Liver (tissue), 3 donors: ENCODE measurements at regions not wholly inside any gene's neighbourhood (a gene's known extent, or its start where the extent isn't known, plus 50 kb on each side); places are given as distances from the start of the nearest gene placed in this dataset.

Experiments used
- GABPA ChIP-seq, 2 donors: IDR thresholded peaks in 1 of 2; conservative IDR thresholded peaks in 1 of 2; 2 replicates each; pipeline ENCODE4 v1.6.1; 2016; ENCODE audit warnings: antibody characterized with exemption in 2 of 2, mild to moderate bottlenecking in 1 of 2, moderate library complexity in 1 of 2
- SP1 ChIP-seq: IDR thresholded peaks from 2 replicates; pipeline ENCODE4 v1.6.1; 2018; ENCODE audit warnings: antibody characterized with exemption, mild to moderate bottlenecking
- TAF1 ChIP-seq: conservative IDR thresholded peaks from 2 replicates; pipeline ENCODE4 v1.6.1; 2016; ENCODE audit warnings: antibody characterized with exemption, mild to moderate bottlenecking
- YY1 ChIP-seq: IDR thresholded peaks from 2 replicates; pipeline ENCODE4 v1.6.1; 2016; ENCODE audit warnings: antibody characterized with exemption, mild to moderate bottlenecking
- TF ChIP-seq, protein P1 (sequence below): fragments of 150-350 bp; IDR thresholded peaks from 2 replicates; pipeline ENCODE4 v1.5.1; 2017; ENCODE audit warnings: improper control_type of control experiment, low read depth, low read length; ENCODE audit not compliant: missing input control
- donor health status: healthy.
- donor health status: healthy.

DNA sequence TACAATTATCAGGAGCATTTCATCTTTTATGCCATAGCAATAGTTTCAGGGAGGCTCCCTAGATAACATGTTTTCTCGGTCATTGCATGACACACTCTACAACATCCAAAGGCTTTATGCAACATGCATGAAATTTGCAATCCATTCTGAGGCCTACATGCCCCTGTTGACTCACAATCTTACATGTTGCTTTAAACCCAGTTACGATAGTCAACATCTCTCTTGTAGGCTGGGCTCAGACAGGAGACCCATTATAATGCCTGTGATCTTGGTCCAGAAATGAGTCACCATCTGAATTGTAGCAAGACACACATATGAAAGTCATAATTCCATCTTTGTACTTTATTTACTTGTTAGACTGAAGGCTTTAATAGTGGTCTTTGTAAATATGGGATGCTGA is 1050.3 kb upstream of the AMELY start:
- TF ChIP-seq GABPA (IDR thresholded peaks at IDR 0.05 in 1 of 2, conservative IDR thresholded peaks at IDR 0.05 in 1 of 2) (no peak), SP1 (no peak), YY1 (no peak), TAF1 (no peak)
- TF ChIP-seq, protein P1, sequence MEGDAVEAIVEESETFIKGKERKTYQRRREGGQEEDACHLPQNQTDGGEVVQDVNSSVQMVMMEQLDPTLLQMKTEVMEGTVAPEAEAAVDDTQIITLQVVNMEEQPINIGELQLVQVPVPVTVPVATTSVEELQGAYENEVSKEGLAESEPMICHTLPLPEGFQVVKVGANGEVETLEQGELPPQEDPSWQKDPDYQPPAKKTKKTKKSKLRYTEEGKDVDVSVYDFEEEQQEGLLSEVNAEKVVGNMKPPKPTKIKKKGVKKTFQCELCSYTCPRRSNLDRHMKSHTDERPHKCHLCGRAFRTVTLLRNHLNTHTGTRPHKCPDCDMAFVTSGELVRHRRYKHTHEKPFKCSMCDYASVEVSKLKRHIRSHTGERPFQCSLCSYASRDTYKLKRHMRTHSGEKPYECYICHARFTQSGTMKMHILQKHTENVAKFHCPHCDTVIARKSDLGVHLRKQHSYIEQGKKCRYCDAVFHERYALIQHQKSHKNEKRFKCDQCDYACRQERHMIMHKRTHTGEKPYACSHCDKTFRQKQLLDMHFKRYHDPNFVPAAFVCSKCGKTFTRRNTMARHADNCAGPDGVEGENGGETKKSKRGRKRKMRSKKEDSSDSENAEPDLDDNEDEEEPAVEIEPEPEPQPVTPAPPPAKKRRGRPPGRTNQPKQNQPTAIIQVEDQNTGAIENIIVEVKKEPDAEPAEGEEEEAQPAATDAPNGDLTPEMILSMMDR = no peak
